ENCODE measurements at regions not wholly inside any gene's neighbourhood (a gene's known extent, or its start where the extent isn't known, plus 50 kb on each side); places are given as distances from the start of the nearest gene placed in this dataset.

GRCh38 chr10:21315645-21316220 lies 209.7 kb downstream of the SKIDA1 start:
- DNase-seq: no peak

GRCh38 chr10:21314906-21315644 lies 210.4 kb downstream of the SKIDA1 start:
- DNase-seq: no peak

- DNase-seq: no peak
Observed at GRCh38 chr10:21314111-21314626, 211.3 kb downstream of the SKIDA1 start.

- no peak for DNase-seq
Observed at GRCh38 chr10:21313691-21314090, 211.8 kb downstream of the SKIDA1 start.

- no peak for DNase-seq
Observed at GRCh38 chr10:21311426-21311825, 214.1 kb downstream of the SKIDA1 start.

GRCh38 chr10:21309427-21309826 lies 216.1 kb downstream of the SKIDA1 start:
- no peak for DNase-seq

GRCh38 chr10:21308946-21309345 lies 216.5 kb downstream of the SKIDA1 start:
- DNase-seq: no peak

GRCh38 chr10:21308018-21308417 lies 217.5 kb downstream of the SKIDA1 start:
- DNase-seq: no peak

- no peak for DNase-seq
Observed at GRCh38 chr10:21304608-21305007, 220.9 kb downstream of the SKIDA1 start.

GRCh38 chr10:21304198-21304597 lies 221.3 kb downstream of the SKIDA1 start:
- DNase-seq: no peak

GRCh38 chr10:21300551-21300950 lies 224.9 kb downstream of the SKIDA1 start:
- no peak for DNase-seq

GRCh38 chr10:21299330-21299729 lies 226.2 kb downstream of the SKIDA1 start:
- no peak for DNase-seq

- no peak for DNase-seq
Observed at GRCh38 chr10:21298701-21299100, 226.8 kb downstream of the SKIDA1 start.

GRCh38 chr10:21297603-21298383 lies 227.7 kb downstream of the SKIDA1 start:
- no peak for DNase-seq

- DNase-seq: no peak
Observed at GRCh38 chr10:21296575-21297355, 228.7 kb downstream of the SKIDA1 start.

GRCh38 chr10:21293518-21294356 lies 231.7 kb downstream of the SKIDA1 start:
- DNase-seq: no peak

GRCh38 chr10:21292763-21293517 lies 232.5 kb downstream of the SKIDA1 start:
- no peak for DNase-seq

GRCh38 chr10:21290499-21291160 lies 234.9 kb downstream of the SKIDA1 start:
- DNase-seq: no peak

- no peak for DNase-seq
Observed at GRCh38 chr10:21289961-21290360, 235.5 kb downstream of the SKIDA1 start.

GRCh38 chr10:21289271-21289670 lies 236.2 kb downstream of the SKIDA1 start:
- no peak for DNase-seq
